ENCODE measurements at regions not wholly inside any gene's neighbourhood (a gene's known extent, or its start where the extent isn't known, plus 50 kb on each side); places are given as distances from the start of the nearest gene placed in this dataset.

DNA sequence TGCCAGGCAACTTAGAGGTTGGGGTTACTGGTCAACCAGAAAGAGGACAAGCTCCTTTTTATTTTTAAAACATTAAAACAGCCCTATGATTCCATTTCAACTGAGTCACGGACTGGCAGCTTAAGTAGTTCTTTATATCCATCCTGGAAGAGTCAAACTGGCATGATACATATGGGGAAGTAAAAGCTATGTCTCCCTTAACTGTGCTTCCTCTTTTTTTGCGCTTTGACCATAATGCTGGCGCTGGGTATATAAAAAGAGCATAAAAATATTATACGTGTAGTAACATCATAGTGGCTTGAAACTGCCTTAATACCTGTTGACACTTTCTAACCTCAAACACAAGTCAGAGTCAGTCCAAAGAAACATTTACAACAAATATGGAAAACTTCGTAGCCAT lies 274.4 kb downstream of the CSNK1G3 start:
- no peak overlapping the region for H2BK5ac ChIP-seq (ENCODE audit: low read depth, low read length)
- no peaks in the 10 kb centered on the region for H3K79me2 ChIP-seq (ENCODE audit: control insufficient read depth in 1 of 2, insufficient read depth in 2 of 2, low read length in 2 of 2)
- no peak overlapping the region for H2BK20ac ChIP-seq (ENCODE audit: low read length)
- H3K14ac ChIP-seq (ENCODE audit: insufficient read length), result no peak overlapping the region
- no peak overlapping the region for H2AK5ac ChIP-seq (ENCODE audit: low read depth, low read length)
- H3K9me3 ChIP-seq (ENCODE audit: insufficient read depth in 2 of 2, low read depth in 1 of 2, low read length in 1 of 2), result peaks cover 0 to 9% of the 10 kb centered on the region in 2 experiments; a peak in 2 of 4 replicates
- no peaks in the 10 kb centered on the region for H3K27me3 ChIP-seq (replicated peaks in 1 of 4; ENCODE audit: control insufficient read depth in 3 of 4, extremely low read depth in 1 of 4, insufficient read depth in 3 of 4, low read length in 3 of 4)
- no peak overlapping the region for H3K4ac ChIP-seq (replicated peaks; ENCODE audit: insufficient read length, low read depth, low read length)
- H2AFZ ChIP-seq (ENCODE audit: low read length), result peak overlapping the region; percentile 95; the same call in 1 of the 2 replicates
- H3K23ac ChIP-seq (ENCODE audit: insufficient read length), result no peak overlapping the region
- H3K4me3 ChIP-seq (ENCODE audit: extremely low read depth in 1 of 4, insufficient read depth in 2 of 4, low read depth in 3 of 4, low read length in 4 of 4), result no peak overlapping the region
- no peak overlapping the region for H2BK120ac ChIP-seq (replicated peaks; ENCODE audit: low read depth, low read length)
- H3K9ac ChIP-seq (replicated peaks in 1 of 4; ENCODE audit: extremely low read depth in 1 of 4, low read depth in 3 of 4, low read length in 3 of 4), result no peak overlapping the region
- no peaks in the 10 kb centered on the region for H4K20me1 ChIP-seq (replicated peaks in 1 of 2; ENCODE audit: control insufficient read depth in 1 of 2, insufficient read depth in 2 of 2, low read length in 2 of 2)
- no peaks in the 10 kb centered on the region for H3K36me3 ChIP-seq (ENCODE audit: control insufficient read depth in 2 of 4, insufficient read depth in 4 of 4, low read length in 3 of 4)
- no peak overlapping the region for H4K8ac ChIP-seq (ENCODE audit: extremely low read depth, insufficient read depth, low read length)
- no peak for DNase-seq (ENCODE audit: low read depth in 1 of 2, low spot score in 2 of 2)
- H3K23me2 ChIP-seq (ENCODE audit: low read depth, low read length), result no peaks in the 10 kb centered on the region
- H3K79me1 ChIP-seq (ENCODE audit: low read depth, low read length), result no peaks in the 10 kb centered on the region
- H2BK12ac ChIP-seq (ENCODE audit: low read depth, low read length), result no peak overlapping the region
- ChIA-PET CTCF (ENCODE audit: partially characterized antibody) (interaction anchor here (0.6 to 1.0 kb wide), 2 partner anchors 14 to 617 kb away, joined by 3 read pairs; no protein-coding TSS in a partner anchor), POLR2A (ENCODE audit: partially characterized antibody) (no interaction called here)
- no peak for FAIRE-seq
- H2BK15ac ChIP-seq (ENCODE audit: low read length), result no peak overlapping the region
- 88% methylated on average over 5 of the region's 5 CpGs; no CpG with 5 or more reads in 1 of the 2 experiments for WGBS, 2 experiments (ENCODE audit: extremely low coverage in 1 of 2, insufficient coverage in 1 of 2, insufficient read length in 1 of 2, insufficient replicate concordance in 2 of 2, low coverage in 1 of 2, low lambda C conversion rate in 2 of 2, missing lambda C conversion rate in 1 of 2)
- no peak overlapping the region; a peak in 1 of 4 replicates for H3K4me2 ChIP-seq (ENCODE audit: insufficient read depth in 1 of 2, low read depth in 2 of 2, low read length in 2 of 2)
- TF ChIP-seq RNF2 (IDR thresholded peaks at IDR 0.05; ENCODE audit: borderline replicate concordance, low read depth, low read length, missing control alignments, poor library complexity, severe bottlenecking) (no peak), SP1 (IDR thresholded peaks at IDR 0.05; ENCODE audit: low read depth, low read length) (no peak), TAF7 (optimal IDR thresholded peaks at IDR 0.05; ENCODE audit: borderline replicate concordance, low read depth, low read length) (no peak), SAP30 (IDR thresholded peaks at IDR 0.05; ENCODE audit: insufficient read depth, insufficient replicate concordance, low read length) (no peak), POLR2A (IDR thresholded peaks at IDR 0.05; ENCODE audit: control extremely low read depth in 1 of 2, low read depth in 2 of 2, low read length in 2 of 2) (no peak), TBP (IDR thresholded peaks at IDR 0.05; ENCODE audit: low read depth, low read length) (no peak), PHF8 (conservative IDR thresholded peaks at IDR 0.05; ENCODE audit: low read depth, low read length) (no peak), MAX (IDR thresholded peaks at IDR 0.05) (no peak), CBX5 (IDR thresholded peaks at IDR 0.05; ENCODE audit: low read depth, low read length) (no peak), SIN3A (conservative IDR thresholded peaks at IDR 0.05 in 1 of 2, IDR thresholded peaks at IDR 0.05 in 1 of 2; ENCODE audit: low read depth in 1 of 2, low read length in 2 of 2) (no peak), EP300 (IDR thresholded peaks at IDR 0.05; ENCODE audit: borderline replicate concordance in 1 of 2, low read depth in 2 of 2, low read length in 2 of 2) (no peak)
- TF ChIP-seq, protein P1, sequence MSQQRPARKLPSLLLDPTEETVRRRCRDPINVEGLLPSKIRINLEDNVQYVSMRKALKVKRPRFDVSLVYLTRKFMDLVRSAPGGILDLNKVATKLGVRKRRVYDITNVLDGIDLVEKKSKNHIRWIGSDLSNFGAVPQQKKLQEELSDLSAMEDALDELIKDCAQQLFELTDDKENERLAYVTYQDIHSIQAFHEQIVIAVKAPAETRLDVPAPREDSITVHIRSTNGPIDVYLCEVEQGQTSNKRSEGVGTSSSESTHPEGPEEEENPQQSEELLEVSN (IDR thresholded peaks at IDR 0.05), result no peak
- no peak overlapping the region for H3K18ac ChIP-seq (ENCODE audit: extremely low read depth, low read length)
- no peak overlapping the region for H3K27ac ChIP-seq (ENCODE audit: low read depth, low read length)
- peaks cover 0 to 2% (median 0%) of the 10 kb centered on the region in 4 experiments; a peak in 1 of 7 replicates for H3K4me1 ChIP-seq (replicated peaks in 1 of 4; ENCODE audit: control insufficient read depth in 3 of 4, insufficient read depth in 4 of 4, low read length in 3 of 4)
- H4K91ac ChIP-seq (replicated peaks; ENCODE audit: insufficient read length, low read length), result no peak overlapping the region
- no peak overlapping the region for H3K56ac ChIP-seq (replicated peaks; ENCODE audit: insufficient read length, low read depth, low read length)
- H4K5ac ChIP-seq (ENCODE audit: insufficient read length, low read depth, low read length), result no peak overlapping the region

Data from H1 (cell line).